Heart left ventricle (tissue), 13 donors: ENCODE measurements at regions not wholly inside any gene's neighbourhood (a gene's known extent, or its start where the extent isn't known, plus 50 kb on each side); places are given as distances from the start of the nearest gene placed in this dataset.

ENCODE experiments used
- CTCF ChIP-seq, 12 donors: fragments of 200-600 bp; sonication (generic) in 4 of 12; IDR thresholded peaks; one replicate each; pipeline versions ENCODE4 v1.5.0 to v1.8.0; 2018 to 2022; ENCODE audit warnings: antibody characterized with exemption in 12 of 12, mild to moderate bottlenecking in 5 of 12
- POLR2A ChIP-seq, 2 donors: fragments of 450-650 bp; IDR thresholded peaks; one replicate each; pipeline ENCODE4 v1.6.1; 2017; ENCODE audit warnings: antibody characterized with exemption in 2 of 2, mild to moderate bottlenecking in 2 of 2, moderate library complexity in 2 of 2
- donor health status: ischemic (EF 13 %, LVEDD 7.1; RV severe dilation, severe dysfunction).
- donor health status: DM: no; HTN: yes; CAD: no.
- donor health status: DM: no; HTN: no; CAD: no.
- donor health status: ischemic (EF 25% LVEDD 6.9; RV normal size, moderate dysfunction).
- donor health status: ischemic (EF 25% LVEDD 5.7; RV mildly dilated, moderate dysfunction).
- donor health status: ischemic (EF 35%, LVEDD 5.7; RV mildly dilated, moderate dysfunction).
- donor health status: nonischemic (EF 11% LVEDD 7.7; RV severe dilation, severe dysfunction).
- donor health status: DM: yes; HTN: yes; CAD: no.
- donor health status: PGD.
- donor health status: ischemic (EF 29% LVEDD 5.4; RV normal size, mild dysfunction).
- donor health status: nonischemic (EF 23%, LVEDD 6.1; RV moderate dilation, normal function).

- no peak for TF ChIP-seq POLR2A (IDR thresholded peaks at IDR 0.05)
- no peak for TF ChIP-seq CTCF (IDR thresholded peaks at IDR 0.05)
Measured at GRCh38 chr17:13837417-13837816, 231.9 kb upstream of the COX10 start.
